GM12864 (cell line): ENCODE measurements at regions not wholly inside any gene's neighbourhood (a gene's known extent, or its start where the extent isn't known, plus 50 kb on each side); places are given as distances from the start of the nearest gene placed in this dataset.

Source experiments
- DNase-seq: peaks from one replicate; pipeline ENCODE4 v3.0.0-alpha.2; 2011; ENCODE audit warnings: low read depth
- H3K4me3 ChIP-seq: 2 replicates; pipeline ENCODE4 v1.5.1; 2011; ENCODE audit warnings: mild to moderate bottlenecking, low read depth, low read length, control low read depth
- CTCF ChIP-seq: IDR thresholded peaks from 2 replicates; pipeline ENCODE4 v1.5.1; 2011; ENCODE audit warnings: low read depth, mild to moderate bottlenecking, moderate library complexity, low read length, control low read depth, inconsistent platforms; ENCODE audit errors: missing control alignments

- TF ChIP-seq CTCF = no peak
- no peak overlapping the region for H3K4me3 ChIP-seq
- DNase-seq = no peak
Measured at GRCh38 chr2:122210898-122211856, 455.7 kb downstream of the TSN start.

GRCh38 chr2:122213312-122213711 is 457.9 kb downstream of the TSN start:
- DNase-seq = no peak
- no peak for TF ChIP-seq CTCF
- H3K4me3 ChIP-seq = no peak overlapping the region

- no peak for DNase-seq
- TF ChIP-seq CTCF = no peak
Measured at GRCh38 chr2:122216071-122216470, 460.6 kb downstream of the TSN start.

GRCh38 chr2:122216901-122217300 is 461.4 kb downstream of the TSN start:
- TF ChIP-seq CTCF = no peak
- H3K4me3 ChIP-seq = no peak overlapping the region
- DNase-seq = no peak

More at GRCh38 chr2:122216071-122216470, 460.6 kb downstream of the TSN start:
- H3K4me3 ChIP-seq = no peak overlapping the region

- H3K4me3 ChIP-seq = no peak overlapping the region
- no peak for DNase-seq
- TF ChIP-seq CTCF = no peak
Measured at GRCh38 chr2:122218596-122218995, 463.1 kb downstream of the TSN start.

- H3K4me3 ChIP-seq = no peak overlapping the region
- no peak for DNase-seq
- no peak for TF ChIP-seq CTCF
Measured at GRCh38 chr2:122219504-122219903, 464.1 kb downstream of the TSN start.

GRCh38 chr2:122221665-122222064 is 466.2 kb downstream of the TSN start:
- H3K4me3 ChIP-seq = no peak overlapping the region
- no peak for TF ChIP-seq CTCF
- DNase-seq = no peak
